WTC11 (cell line): ENCODE measurements at regions not wholly inside any gene's neighbourhood (a gene's known extent, or its start where the extent isn't known, plus 50 kb on each side); places are given as distances from the start of the nearest gene placed in this dataset.
"Not testable (repeated sequence)": the region's sequence is repeated elsewhere in the genome, so short reads cannot be mapped to it uniquely, and the experiment has no call there.

Source experiments
- ATAC-seq: fragments of 200-7000 bp; cut with Tn5 transposase; 2 replicates; pipeline ENCODE4 v1.10.0; 2021; ENCODE audit warnings: mild to moderate bottlenecking, moderate library complexity
- CTCF ChIA-PET: fragments of 300-600 bp; sonication (Branson Sonifier 250); formaldehyde crosslinking; loops from one replicate; lab custom pipeline; 2021; ENCODE audit warnings: antibody characterized with exemption; lab: Charles Lee
- POLR2A ChIA-PET: fragments of 350-600 bp; sonication (Branson Sonifier 250); formaldehyde crosslinking; loops from one replicate; lab custom pipeline; 2021; ENCODE audit warnings: antibody characterized with exemption; lab: Charles Lee
- DNase-seq: peaks from one replicate; pipeline ENCODE4 v3.0.0; 2021; ENCODE audit warnings: low spot score
- H3K27ac Mint-ChIP-seq: 2 replicates; pipeline ENCODE4 v1.8.0; 2021; ENCODE audit warnings: mixed read lengths
- H3K27me3 Mint-ChIP-seq: 2 replicates; pipeline ENCODE4 v1.8.0; 2021; ENCODE audit warnings: low read depth, mild to moderate bottlenecking, moderate library complexity, mixed read lengths
- H3K36me3 Mint-ChIP-seq: 2 replicates; pipeline ENCODE4 v1.8.0; 2021; ENCODE audit warnings: mixed read lengths
- H3K4me1 Mint-ChIP-seq: 2 replicates; pipeline ENCODE4 v1.8.0; 2022; ENCODE audit warnings: mixed read lengths
- H3K4me3 Mint-ChIP-seq: 2 replicates; pipeline ENCODE4 v1.8.0; 2021; ENCODE audit warnings: mild to moderate bottlenecking, moderate library complexity, mixed read lengths
- H3K9me3 Mint-ChIP-seq: 2 replicates; pipeline ENCODE4 v1.8.0; 2021; ENCODE audit warnings: mixed read lengths
- ATF2 ChIP-seq: sonication (generic); formaldehyde crosslinking; IDR thresholded peaks from 2 replicates; pipeline ENCODE4 v1.8.1; 2022; ENCODE audit warnings: low read depth, missing genetic modification reagents, borderline replicate concordance
- CREM ChIP-seq: sonication (generic); formaldehyde crosslinking; IDR thresholded peaks from 2 replicates; pipeline ENCODE4 v1.8.1; 2022; ENCODE audit warnings: mild to moderate bottlenecking, missing genetic modification reagents, moderate library complexity
- ESRRA ChIP-seq: sonication (generic); formaldehyde crosslinking; IDR thresholded peaks from 2 replicates; pipeline ENCODE4 v1.8.1; 2022; ENCODE audit warnings: mild to moderate bottlenecking, missing genetic modification reagents, borderline replicate concordance
- ETV6 ChIP-seq: sonication (generic); formaldehyde crosslinking; IDR thresholded peaks from 2 replicates; pipeline ENCODE4 v1.8.1; 2022; ENCODE audit warnings: mild to moderate bottlenecking, missing genetic modification reagents
- FOXJ3 ChIP-seq: sonication (generic); formaldehyde crosslinking; IDR thresholded peaks from 2 replicates; pipeline ENCODE4 v1.9.0; 2021; ENCODE audit warnings: missing genetic modification reagents, mild to moderate bottlenecking, borderline replicate concordance
- FOXK1 ChIP-seq: sonication (generic); formaldehyde crosslinking; IDR thresholded peaks from 2 replicates; pipeline ENCODE4 v1.8.0; 2022; ENCODE audit warnings: mild to moderate bottlenecking, moderate library complexity, missing genetic modification reagents
- GRHL2 ChIP-seq: fragments of 250-450 bp; sonication (Bioruptor Pico); IDR thresholded peaks from 2 replicates; pipeline ENCODE4 v1.8.0; 2022; ENCODE audit warnings: mild to moderate bottlenecking, moderate library complexity; ENCODE audit not compliant: insufficient replicate concordance, severe bottlenecking
- IRF2 ChIP-seq: sonication (generic); formaldehyde crosslinking; IDR thresholded peaks from 2 replicates; pipeline ENCODE4 v1.8.0; 2022; ENCODE audit warnings: low read depth, missing genetic modification reagents, borderline replicate concordance
- JUN ChIP-seq: sonication (generic); formaldehyde crosslinking; IDR thresholded peaks from 2 replicates; pipeline ENCODE4 v1.8.0; 2023; ENCODE audit warnings: mild to moderate bottlenecking, missing genetic modification reagents
- MLX ChIP-seq: sonication (generic); formaldehyde crosslinking; IDR thresholded peaks from 2 replicates; pipeline ENCODE4 v1.8.1; 2023; ENCODE audit warnings: mild to moderate bottlenecking, missing genetic modification reagents, moderate library complexity
- PRRX2 ChIP-seq: fragments of 250-450 bp; sonication (Bioruptor Pico); IDR thresholded peaks from 2 replicates; pipeline ENCODE4 v1.8.0; 2021; ENCODE audit warnings: mild to moderate bottlenecking
- RELA ChIP-seq: sonication (generic); formaldehyde crosslinking; IDR thresholded peaks from 2 replicates; pipeline ENCODE4 v1.8.1; 2022; ENCODE audit warnings: missing genetic modification reagents, mild to moderate bottlenecking, borderline replicate concordance
- SMAD4 ChIP-seq: sonication (generic); formaldehyde crosslinking; IDR thresholded peaks from 2 replicates; pipeline ENCODE4 v1.8.0; 2022; ENCODE audit warnings: mild to moderate bottlenecking, missing genetic modification reagents
- USF1 ChIP-seq: sonication (generic); formaldehyde crosslinking; IDR thresholded peaks from 2 replicates; pipeline ENCODE4 v1.8.0; 2022; ENCODE audit warnings: mild to moderate bottlenecking, missing genetic modification reagents
- ZBTB43 ChIP-seq: sonication (generic); formaldehyde crosslinking; IDR thresholded peaks from 2 replicates; pipeline ENCODE4 v1.8.1; 2023; ENCODE audit warnings: mild to moderate bottlenecking, missing genetic modification reagents
- ZNF138 ChIP-seq: sonication (generic); formaldehyde crosslinking; conservative IDR thresholded peaks from 2 replicates; pipeline ENCODE4 v1.8.1; 2022; ENCODE audit warnings: mild to moderate bottlenecking, moderate library complexity, missing genetic modification reagents
- ZNF512 ChIP-seq: sonication (generic); formaldehyde crosslinking; IDR thresholded peaks from 2 replicates; pipeline ENCODE4 v1.8.1; 2022; ENCODE audit warnings: missing genetic modification reagents, borderline replicate concordance
- TF ChIP-seq, protein P1 (sequence below): sonication (generic); formaldehyde crosslinking; IDR thresholded peaks from 2 replicates; pipeline ENCODE4 v1.8.1; 2023; ENCODE audit warnings: mild to moderate bottlenecking, missing genetic modification reagents

GRCh38 chr18:10354890-10355289 lies 99.5 kb upstream of the APCDD1 start:
- H3K9me3 Mint-ChIP-seq = peaks cover 29% of the 10 kb centered on the region
- no peak for ATAC-seq
- no peak overlapping the region for H3K27ac Mint-ChIP-seq
- no peak for DNase-seq
- no peaks in the 10 kb centered on the region; the same call in 1 of the 2 replicates for H3K27me3 Mint-ChIP-seq
- TF ChIP-seq USF1 (CRISPR knock-in tag) (no peak), JUN (CRISPR knock-in tag) (no peak), ZNF138 (no peak), FOXK1 (no peak), MLX (no peak), PRRX2 (no peak), ETV6 (no peak), GRHL2 (CRISPR knock-in tag) (no peak), ESRRA (CRISPR knock-in tag) (no peak), FOXJ3 (CRISPR knock-in tag) (no peak), ATF2 (CRISPR knock-in tag) (no peak), CREM (CRISPR knock-in tag) (no peak), ZBTB43 (CRISPR knock-in tag) (no peak), RELA (CRISPR knock-in tag) (no peak), ZNF512 (CRISPR knock-in tag) (no peak), SMAD4 (no peak), IRF2 (no peak)
- TF ChIP-seq, protein P1, sequence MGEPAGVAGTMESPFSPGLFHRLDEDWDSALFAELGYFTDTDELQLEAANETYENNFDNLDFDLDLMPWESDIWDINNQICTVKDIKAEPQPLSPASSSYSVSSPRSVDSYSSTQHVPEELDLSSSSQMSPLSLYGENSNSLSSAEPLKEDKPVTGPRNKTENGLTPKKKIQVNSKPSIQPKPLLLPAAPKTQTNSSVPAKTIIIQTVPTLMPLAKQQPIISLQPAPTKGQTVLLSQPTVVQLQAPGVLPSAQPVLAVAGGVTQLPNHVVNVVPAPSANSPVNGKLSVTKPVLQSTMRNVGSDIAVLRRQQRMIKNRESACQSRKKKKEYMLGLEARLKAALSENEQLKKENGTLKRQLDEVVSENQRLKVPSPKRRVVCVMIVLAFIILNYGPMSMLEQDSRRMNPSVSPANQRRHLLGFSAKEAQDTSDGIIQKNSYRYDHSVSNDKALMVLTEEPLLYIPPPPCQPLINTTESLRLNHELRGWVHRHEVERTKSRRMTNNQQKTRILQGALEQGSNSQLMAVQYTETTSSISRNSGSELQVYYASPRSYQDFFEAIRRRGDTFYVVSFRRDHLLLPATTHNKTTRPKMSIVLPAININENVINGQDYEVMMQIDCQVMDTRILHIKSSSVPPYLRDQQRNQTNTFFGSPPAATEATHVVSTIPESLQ (CRISPR knock-in tag) = no peak
- ChIA-PET CTCF (no interaction called here), POLR2A (interaction anchor here (0.6 kb wide), 1 partner anchor 188 kb away, joined by 3 read pairs; no protein-coding TSS in a partner anchor)
- H3K4me1 Mint-ChIP-seq = peaks cover 6% of the 10 kb centered on the region; the same call in 1 of the 2 replicates
- H3K4me3 Mint-ChIP-seq = no peak overlapping the region
- H3K36me3 Mint-ChIP-seq = peaks cover 17% of the 10 kb centered on the region

- H3K27ac Mint-ChIP-seq, DNase-seq, H3K27me3 Mint-ChIP-seq, ATAC-seq, H3K4me3 Mint-ChIP-seq, CTCF ChIA-PET, POLR2A ChIA-PET, H3K4me1 Mint-ChIP-seq: not testable (repeated sequence)
- Mint-ChIP-seq H3K9me3 (peaks cover 29% of the 10 kb centered on the region), H3K36me3 (peaks cover 17% of the 10 kb centered on the region)
These were observed 97.4 kb upstream of the APCDD1 start for GRCh38 chr18:10356999-10357398.
